ENCODE measurements at regions not wholly inside any gene's neighbourhood (a gene's known extent, or its start where the extent isn't known, plus 50 kb on each side); places are given as distances from the start of the nearest gene placed in this dataset.

- Histone ChIP-seq H3K36me3 (ENCODE audit: control insufficient read depth in 3 of 3, insufficient read depth in 2 of 3, low read depth in 1 of 3, low read length in 3 of 3) (no peaks in the 10 kb centered on the region), H3K4me1 (ENCODE audit: control insufficient read depth in 3 of 3, insufficient read depth in 2 of 3, low read depth in 1 of 3, low read length in 2 of 3) (no peaks in the 10 kb centered on the region), H3K4me3 (ENCODE audit: low read depth in 1 of 3, low read length in 3 of 3) (no peak overlapping the region), H3K27ac (ENCODE audit: low read depth in 1 of 3, low read length in 2 of 3) (no peak overlapping the region), H3K9me3 (ENCODE audit: control insufficient read depth in 2 of 2, insufficient read depth in 1 of 2, low read depth in 1 of 2, low read length in 1 of 2) (peaks cover 0 to 3% of the 10 kb centered on the region in 2 donors), H3K27me3 (ENCODE audit: control insufficient read depth in 3 of 3, insufficient read depth in 3 of 3, low read length in 3 of 3) (no peaks in the 10 kb centered on the region)
- FAIRE-seq (no peak), DNase-seq (no peak)
- 78 to 92% (median 92%) methylated on average over 2 of the region's 2 CpGs for WGBS, 3 donors
These were observed 185.9 kb downstream of the KCNJ2 start for GRCh38 chr17:70355185-70355584.

- no peaks in the 10 kb centered on the region for H3K4me1 ChIP-seq (ENCODE audit: control insufficient read depth in 3 of 3, insufficient read depth in 2 of 3, low read depth in 1 of 3, low read length in 2 of 3)
- 47 to 76% (median 55%) methylated on average over 5 of the region's 5 CpGs for WGBS, 3 donors
- no peaks in the 10 kb centered on the region for H3K36me3 ChIP-seq (ENCODE audit: control insufficient read depth in 3 of 3, insufficient read depth in 2 of 3, low read depth in 1 of 3, low read length in 3 of 3)
These were observed 187.9 kb downstream of the KCNJ2 start for GRCh38 chr17:70357190-70357589.

GRCh38 chr17:70365091-70365583 lies 195.8 kb downstream of the KCNJ2 start:
- no peaks in the 10 kb centered on the region for H3K4me1 ChIP-seq (ENCODE audit: control insufficient read depth in 3 of 3, insufficient read depth in 2 of 3, low read depth in 1 of 3, low read length in 2 of 3)
- H3K9me3 ChIP-seq (ENCODE audit: control insufficient read depth in 2 of 2, insufficient read depth in 1 of 2, low read depth in 1 of 2, low read length in 1 of 2): no peaks in the 10 kb centered on the region
- H3K4me3 ChIP-seq (ENCODE audit: low read depth in 1 of 3, low read length in 3 of 3): no peak overlapping the region
- 27 to 47% (median 31%) methylated on average over 2 of the region's 2 CpGs for WGBS, 3 donors
- H3K36me3 ChIP-seq (ENCODE audit: control insufficient read depth in 3 of 3, insufficient read depth in 2 of 3, low read depth in 1 of 3, low read length in 3 of 3): no peaks in the 10 kb centered on the region
- H3K27ac ChIP-seq (ENCODE audit: low read depth in 1 of 3, low read length in 2 of 3): no peak overlapping the region
- FAIRE-seq (no peak), DNase-seq (no peak)
- H3K27me3 ChIP-seq (ENCODE audit: control insufficient read depth in 3 of 3, insufficient read depth in 3 of 3, low read length in 3 of 3): peaks cover 0 to 2% (median 0%) of the 10 kb centered on the region in 3 donors

More at GRCh38 chr17:70357190-70357589, 187.9 kb downstream of the KCNJ2 start:
- DNase-seq (no peak), FAIRE-seq (no peak)
- Histone ChIP-seq H3K27me3 (ENCODE audit: control insufficient read depth in 3 of 3, insufficient read depth in 3 of 3, low read length in 3 of 3) (no peaks in the 10 kb centered on the region), H3K4me3 (ENCODE audit: low read depth in 1 of 3, low read length in 3 of 3) (no peak overlapping the region), H3K9me3 (ENCODE audit: control insufficient read depth in 2 of 2, insufficient read depth in 1 of 2, low read depth in 1 of 2, low read length in 1 of 2) (no peaks in the 10 kb centered on the region), H3K27ac (ENCODE audit: low read depth in 1 of 3, low read length in 2 of 3) (no peak overlapping the region)

DNA sequence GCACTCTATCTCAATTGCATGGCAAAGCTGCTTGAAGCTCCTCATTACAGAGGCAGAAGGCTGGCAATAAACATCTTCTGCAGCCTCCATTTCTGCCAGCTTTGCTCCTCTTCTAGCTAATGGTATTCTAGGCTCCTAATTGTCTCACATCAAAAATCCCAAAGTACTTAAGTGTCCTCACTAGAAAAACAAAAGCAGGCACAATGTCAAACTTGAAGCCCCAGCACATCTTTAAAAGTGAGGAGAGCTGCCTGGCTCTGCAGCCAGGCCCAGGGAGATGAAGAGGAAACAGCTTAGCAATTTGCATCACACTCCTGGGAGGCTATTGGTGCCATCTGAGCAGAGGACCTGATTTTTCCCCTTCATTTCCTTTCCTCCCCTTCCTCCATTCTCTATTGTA lies 197.1 kb downstream of the KCNJ2 start:
- DNase-seq (no peak), FAIRE-seq (no peak)
- H3K9me3 ChIP-seq (ENCODE audit: control insufficient read depth in 2 of 2, insufficient read depth in 1 of 2, low read depth in 1 of 2, low read length in 1 of 2): no peaks in the 10 kb centered on the region
- no peaks in the 10 kb centered on the region for H3K36me3 ChIP-seq (ENCODE audit: control insufficient read depth in 3 of 3, insufficient read depth in 2 of 3, low read depth in 1 of 3, low read length in 3 of 3)
- no peak overlapping the region for H3K27ac ChIP-seq (ENCODE audit: low read depth in 1 of 3, low read length in 2 of 3)
- H3K27me3 ChIP-seq (ENCODE audit: control insufficient read depth in 3 of 3, insufficient read depth in 3 of 3, low read length in 3 of 3): peaks cover 0 to 2% (median 0%) of the 10 kb centered on the region in 3 donors
- H3K4me3 ChIP-seq (ENCODE audit: low read depth in 1 of 3, low read length in 3 of 3): no peak overlapping the region
- no peaks in the 10 kb centered on the region for H3K4me1 ChIP-seq (ENCODE audit: control insufficient read depth in 3 of 3, insufficient read depth in 2 of 3, low read depth in 1 of 3, low read length in 2 of 3)

- Histone ChIP-seq H3K27me3 (ENCODE audit: control insufficient read depth in 3 of 3, insufficient read depth in 3 of 3, low read length in 3 of 3) (peaks cover 0 to 2% (median 0%) of the 10 kb centered on the region in 3 donors), H3K4me3 (ENCODE audit: low read depth in 1 of 3, low read length in 3 of 3) (no peak overlapping the region), H3K27ac (ENCODE audit: low read depth in 1 of 3, low read length in 2 of 3) (no peak overlapping the region), H3K36me3 (ENCODE audit: control insufficient read depth in 3 of 3, insufficient read depth in 2 of 3, low read depth in 1 of 3, low read length in 3 of 3) (no peaks in the 10 kb centered on the region), H3K9me3 (ENCODE audit: control insufficient read depth in 2 of 2, insufficient read depth in 1 of 2, low read depth in 1 of 2, low read length in 1 of 2) (no peaks in the 10 kb centered on the region), H3K4me1 (ENCODE audit: control insufficient read depth in 3 of 3, insufficient read depth in 2 of 3, low read depth in 1 of 3, low read length in 2 of 3) (no peaks in the 10 kb centered on the region)
- FAIRE-seq (no peak), DNase-seq (no peak)
These were observed 198.7 kb downstream of the KCNJ2 start for GRCh38 chr17:70368011-70368410.

GRCh38 chr17:70369391-70369790 lies 200.1 kb downstream of the KCNJ2 start:
- no peaks in the 10 kb centered on the region for H3K4me1 ChIP-seq (ENCODE audit: control insufficient read depth in 3 of 3, insufficient read depth in 2 of 3, low read depth in 1 of 3, low read length in 2 of 3)
- FAIRE-seq (no peak), DNase-seq (no peak)
- H3K36me3 ChIP-seq (ENCODE audit: control insufficient read depth in 3 of 3, insufficient read depth in 2 of 3, low read depth in 1 of 3, low read length in 3 of 3): no peaks in the 10 kb centered on the region
- 77 to 82% (median 77%) methylated on average over 2 of the region's 2 CpGs for WGBS, 3 donors
- H3K4me3 ChIP-seq (ENCODE audit: low read depth in 1 of 3, low read length in 3 of 3): no peak overlapping the region
- peaks cover 0 to 2% (median 0%) of the 10 kb centered on the region in 3 donors for H3K27me3 ChIP-seq (ENCODE audit: control insufficient read depth in 3 of 3, insufficient read depth in 3 of 3, low read length in 3 of 3)
- H3K27ac ChIP-seq (ENCODE audit: low read depth in 1 of 3, low read length in 2 of 3): no peak overlapping the region
- no peaks in the 10 kb centered on the region for H3K9me3 ChIP-seq (ENCODE audit: control insufficient read depth in 2 of 2, insufficient read depth in 1 of 2, low read depth in 1 of 2, low read length in 1 of 2)

- FAIRE-seq (no peak), DNase-seq (no peak)
- 74 to 88% (median 76%) methylated on average over 4 of the region's 4 CpGs for WGBS, 3 donors
- Histone ChIP-seq H3K27ac (ENCODE audit: low read depth in 1 of 3, low read length in 2 of 3) (no peak overlapping the region), H3K27me3 (ENCODE audit: control insufficient read depth in 3 of 3, insufficient read depth in 3 of 3, low read length in 3 of 3) (peaks cover 0 to 2% (median 0%) of the 10 kb centered on the region in 3 donors), H3K4me1 (ENCODE audit: control insufficient read depth in 3 of 3, insufficient read depth in 2 of 3, low read depth in 1 of 3, low read length in 2 of 3) (no peaks in the 10 kb centered on the region), H3K9me3 (ENCODE audit: control insufficient read depth in 2 of 2, insufficient read depth in 1 of 2, low read depth in 1 of 2, low read length in 1 of 2) (no peaks in the 10 kb centered on the region), H3K36me3 (ENCODE audit: control insufficient read depth in 3 of 3, insufficient read depth in 2 of 3, low read depth in 1 of 3, low read length in 3 of 3) (no peaks in the 10 kb centered on the region), H3K4me3 (ENCODE audit: low read depth in 1 of 3, low read length in 3 of 3) (no peak overlapping the region)
These were observed 201.5 kb downstream of the KCNJ2 start for GRCh38 chr17:70370816-70371215.

GRCh38 chr17:70373369-70373768 lies 204.0 kb downstream of the KCNJ2 start:
- H3K36me3 ChIP-seq (ENCODE audit: control insufficient read depth in 3 of 3, insufficient read depth in 2 of 3, low read depth in 1 of 3, low read length in 3 of 3): no peaks in the 10 kb centered on the region
- no peak overlapping the region for H3K4me3 ChIP-seq (ENCODE audit: low read depth in 1 of 3, low read length in 3 of 3)
- H3K9me3 ChIP-seq (ENCODE audit: control insufficient read depth in 2 of 2, insufficient read depth in 1 of 2, low read depth in 1 of 2, low read length in 1 of 2): no peaks in the 10 kb centered on the region
- 79 to 88% (median 86%) methylated on average over 1 of the region's 1 CpG for WGBS, 3 donors
- no peaks in the 10 kb centered on the region for H3K4me1 ChIP-seq (ENCODE audit: control insufficient read depth in 3 of 3, insufficient read depth in 2 of 3, low read depth in 1 of 3, low read length in 2 of 3)
- no peak for DNase-seq
- FAIRE-seq: no peak
- no peak overlapping the region for H3K27ac ChIP-seq (ENCODE audit: low read depth in 1 of 3, low read length in 2 of 3)
- no peaks in the 10 kb centered on the region for H3K27me3 ChIP-seq (ENCODE audit: control insufficient read depth in 3 of 3, insufficient read depth in 3 of 3, low read length in 3 of 3)

DNA sequence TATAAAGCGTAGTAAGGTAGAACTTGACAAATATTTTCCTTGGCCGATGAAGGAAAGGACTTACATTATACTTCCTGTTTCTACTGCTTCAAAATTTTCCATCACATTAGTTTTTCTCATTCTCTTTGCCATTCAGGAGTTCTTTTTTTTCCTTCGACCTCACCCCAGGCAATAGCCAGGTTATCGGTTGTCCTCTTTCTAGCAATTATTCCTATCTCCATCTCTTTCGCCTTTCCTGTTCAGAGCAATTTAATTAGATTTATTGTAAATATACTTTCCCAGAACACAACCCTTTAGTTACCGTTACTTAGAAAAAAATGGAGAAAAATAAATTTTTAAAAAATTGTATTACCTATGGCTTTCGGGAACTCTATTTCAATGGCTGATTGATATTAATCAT lies 205.2 kb downstream of the KCNJ2 start:
- no peak overlapping the region for H3K27ac ChIP-seq (ENCODE audit: low read depth in 1 of 3, low read length in 2 of 3)
- 69 to 84% (median 74%) methylated on average over 7 of the region's 7 CpGs for WGBS, 3 donors
- no peaks in the 10 kb centered on the region for H3K9me3 ChIP-seq (ENCODE audit: control insufficient read depth in 2 of 2, insufficient read depth in 1 of 2, low read depth in 1 of 2, low read length in 1 of 2)
- no peak for FAIRE-seq
- no peak for DNase-seq
- no peaks in the 10 kb centered on the region for H3K27me3 ChIP-seq (ENCODE audit: control insufficient read depth in 3 of 3, insufficient read depth in 3 of 3, low read length in 3 of 3)
- H3K4me3 ChIP-seq (ENCODE audit: low read depth in 1 of 3, low read length in 3 of 3): no peak overlapping the region
- H3K36me3 ChIP-seq (ENCODE audit: control insufficient read depth in 3 of 3, insufficient read depth in 2 of 3, low read depth in 1 of 3, low read length in 3 of 3): no peaks in the 10 kb centered on the region
- no peaks in the 10 kb centered on the region for H3K4me1 ChIP-seq (ENCODE audit: control insufficient read depth in 3 of 3, insufficient read depth in 2 of 3, low read depth in 1 of 3, low read length in 2 of 3)
